Left ventricle myocardium superior (tissue), 1 donor: ENCODE measurements at regions not wholly inside any gene's neighbourhood (a gene's known extent, or its start where the extent isn't known, plus 50 kb on each side); places are given as distances from the start of the nearest gene placed in this dataset.

Experiments
- ATAC-seq: fragments of 200-7000 bp; cut with Tn5 transposase; one replicate; pipeline ENCODE4 v1.9.1; 2020; ENCODE audit warnings: mild to moderate bottlenecking, moderate library complexity
- DNase-seq: peaks from one replicate; pipeline ENCODE4 v3.0.0-alpha.2; 2020
- intact Hi-C: fragments of 100-400 bp; cut with micrococcal nuclease; formaldehyde crosslinking; loops from one replicate; pipeline ENCODE4 v1.11.0; 2022
- donor health status: DM: no; HTN: yes; CAD: no; lungs with severe emphysema.

DNA sequence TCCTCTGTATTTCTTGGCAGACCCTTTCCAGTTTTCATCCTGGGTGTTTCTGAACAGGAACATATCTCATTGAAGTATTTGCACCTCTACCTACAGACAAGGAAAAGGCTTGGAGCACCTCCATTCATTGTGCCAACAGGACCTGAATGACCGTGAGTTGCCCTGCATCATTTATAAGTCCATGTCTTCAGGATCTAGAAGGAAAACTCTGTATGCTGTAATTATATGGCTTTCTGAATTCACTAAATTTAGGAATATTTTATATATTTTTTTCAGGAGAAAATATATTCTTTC lies 402.3 kb upstream of the SLC14A2 start:
- intact Hi-C loops: loop anchor here (10.0 kb wide), 1 partner anchor 538 kb away; no protein-coding TSS in a partner anchor
- DNase-seq (no peak), ATAC-seq (peak; percentile 13)

DNA sequence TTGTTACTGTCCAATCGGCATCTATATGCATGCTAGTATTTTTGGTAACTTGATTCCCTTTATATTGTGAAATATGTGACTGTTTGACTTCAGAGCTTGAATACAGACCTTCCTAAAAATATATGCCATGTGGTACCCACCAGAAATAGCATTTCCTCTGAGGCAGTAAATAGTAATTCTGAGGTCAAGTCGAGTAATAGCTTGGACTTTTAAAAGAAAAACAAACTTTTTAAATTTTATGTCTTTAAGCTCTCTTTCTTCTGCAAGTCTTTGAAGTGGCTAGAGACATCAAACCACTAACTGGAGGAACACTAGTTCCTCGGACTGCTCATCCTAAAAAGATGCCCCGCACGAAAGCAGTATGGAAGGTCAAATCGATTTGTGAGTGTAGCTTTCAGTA lies 396.8 kb upstream of the SLC14A2 start:
- intact Hi-C loops: loop anchor here (10.0 kb wide), 1 partner anchor 544 kb away; no protein-coding TSS in a partner anchor
- ATAC-seq: no peak
- no peak for DNase-seq

DNA sequence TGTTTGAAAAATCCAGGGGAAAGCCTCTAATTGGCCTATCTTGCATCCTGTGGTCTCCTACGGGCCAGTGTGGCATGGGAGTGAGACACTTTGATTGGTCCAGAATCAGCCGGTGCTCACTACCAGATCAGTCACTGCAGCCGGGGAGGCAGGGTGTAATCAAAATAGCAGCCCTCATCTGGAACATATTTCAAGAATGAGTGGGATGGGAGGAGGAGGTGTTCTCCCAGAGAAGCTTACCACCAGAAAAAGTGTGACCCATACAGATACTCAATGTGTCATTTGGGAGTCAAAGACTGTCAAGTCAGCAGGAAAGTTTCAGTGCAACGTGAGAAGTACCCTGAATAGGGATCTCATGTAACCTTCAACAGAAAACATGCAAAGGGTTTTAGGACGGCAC lies 393.9 kb upstream of the SLC14A2 start:
- no peak for ATAC-seq
- intact Hi-C loops: no loop called here
- no peak for DNase-seq

DNA sequence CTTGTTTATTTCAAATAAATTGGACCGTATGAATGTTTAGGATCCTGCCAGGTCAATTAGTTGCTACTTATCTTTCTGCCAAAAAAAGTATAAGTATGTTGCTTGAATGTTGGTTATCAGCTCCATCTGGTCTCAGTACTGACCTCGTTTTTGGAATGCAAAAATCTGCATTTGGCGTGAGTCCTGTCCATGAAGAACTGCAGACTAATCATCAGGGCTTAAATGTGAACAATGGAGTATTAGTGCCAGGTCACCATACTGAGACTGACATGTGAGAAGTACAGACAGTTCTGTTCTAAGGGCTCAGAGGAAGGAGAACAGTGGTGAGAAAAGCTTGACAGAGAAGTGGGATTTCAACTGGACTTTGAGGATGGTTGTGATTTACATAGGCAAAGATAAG lies 393.1 kb upstream of the SLC14A2 start:
- ATAC-seq (peak; percentile 68), DNase-seq (no peak)
- intact Hi-C loops: no loop called here

DNA sequence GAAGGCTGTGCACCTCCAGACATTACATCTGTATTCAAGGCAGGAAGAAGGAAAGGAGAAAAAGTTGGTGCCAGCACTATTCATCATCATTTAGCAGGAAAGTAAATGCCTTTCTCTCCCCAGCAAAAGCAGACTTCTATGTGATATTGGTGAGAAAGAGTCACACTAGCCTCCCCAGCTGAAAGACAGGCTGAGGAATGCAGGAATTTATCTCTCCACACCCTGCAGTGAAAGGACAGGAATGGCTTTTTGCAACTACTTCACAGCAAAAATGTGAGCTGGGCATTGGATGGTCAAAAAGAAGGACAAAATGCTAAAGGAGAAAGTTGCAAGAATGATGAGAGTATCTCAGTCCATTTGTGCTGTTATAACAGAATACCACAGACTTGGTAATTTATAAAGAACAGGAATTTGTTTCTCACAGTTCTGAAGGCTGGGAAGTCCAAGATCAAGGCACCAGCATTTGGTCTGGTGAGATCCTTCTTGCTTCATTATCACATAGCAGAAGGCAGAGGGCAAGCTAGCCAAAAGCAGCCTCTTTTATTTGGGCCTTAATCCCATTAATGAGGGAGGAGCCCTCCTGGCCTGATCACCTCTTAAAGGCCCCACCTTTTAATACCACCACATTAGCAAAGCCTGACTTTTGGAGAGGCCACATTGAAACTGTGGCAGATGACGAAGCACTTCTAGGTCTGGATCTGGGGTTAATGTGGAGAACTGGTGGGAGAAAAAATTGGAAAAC lies 388.1 kb upstream of the SLC14A2 start:
- intact Hi-C loops: no loop called here
- DNase-seq (no peak), ATAC-seq (no peak)

DNA sequence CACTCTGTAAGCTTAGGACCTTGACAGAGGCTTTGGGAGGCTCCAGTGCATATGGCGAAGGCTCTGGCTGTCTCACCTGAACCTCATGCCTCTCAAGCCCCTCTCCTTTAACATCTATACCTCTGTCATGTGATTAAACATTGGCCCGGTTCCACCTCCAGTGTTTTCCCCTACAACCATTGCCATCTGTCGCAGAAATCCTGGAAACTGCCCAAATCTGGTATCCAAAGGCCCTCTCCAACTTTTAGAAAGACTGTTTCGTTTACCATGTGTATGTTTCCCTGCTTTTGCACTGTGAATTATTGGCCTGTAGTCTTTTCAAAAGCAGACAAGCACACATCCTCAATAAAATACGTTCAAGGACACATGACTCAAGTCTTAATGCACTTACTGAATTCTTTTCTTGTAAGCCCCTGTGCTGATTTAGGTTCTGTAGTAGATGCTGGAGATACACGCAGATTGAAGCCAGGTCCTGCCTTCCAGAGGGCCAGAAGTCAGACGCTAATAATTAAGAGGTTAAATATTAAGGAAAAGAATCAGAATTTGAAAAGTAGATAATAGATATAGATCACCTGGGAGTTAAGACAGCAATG lies 386.4 kb upstream of the SLC14A2 start:
- intact Hi-C loops: no loop called here

DNA sequence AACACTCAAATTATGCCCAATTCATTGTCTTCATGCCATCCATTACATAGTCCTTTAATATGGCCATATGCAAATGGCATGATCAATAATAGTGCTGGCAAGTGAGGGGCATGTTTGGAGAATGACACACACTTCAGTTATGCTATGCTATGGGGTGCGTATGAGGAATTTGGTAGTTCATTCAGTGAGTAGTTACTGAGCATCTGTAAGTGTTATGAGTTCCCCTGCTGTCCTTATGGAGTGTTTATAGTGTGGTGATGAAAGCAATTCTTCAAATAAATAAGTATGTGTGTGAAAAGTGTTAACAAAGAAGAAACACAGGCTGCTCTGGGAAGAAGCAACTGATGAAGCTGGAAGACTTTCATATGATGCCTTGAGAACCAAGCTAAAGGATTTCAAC lies 383.7 kb upstream of the SLC14A2 start:
- no peak for ATAC-seq
- DNase-seq: no peak
- intact Hi-C loops: no loop called here

More for the DNA sequence above, 386.4 kb upstream of the SLC14A2 start:
- DNase-seq (no peak), ATAC-seq (no peak)

DNA sequence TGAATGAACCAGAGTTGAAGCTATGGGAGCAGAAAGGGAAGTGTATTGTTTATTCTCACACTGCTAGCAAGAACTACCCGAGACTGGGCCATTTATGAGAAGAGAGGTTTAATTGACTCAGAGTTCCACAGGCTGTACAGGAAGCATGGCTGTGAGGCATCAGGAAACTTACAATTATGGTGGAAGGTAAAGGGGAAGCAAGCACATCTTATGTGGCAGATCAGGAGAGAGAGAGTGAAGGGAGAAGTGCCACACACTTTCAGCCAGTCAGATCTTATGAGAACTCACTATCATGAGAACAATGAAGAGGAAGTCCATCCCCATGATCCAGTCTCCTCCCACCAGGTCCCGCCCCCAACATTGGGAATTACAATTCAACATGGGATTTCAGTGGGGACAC lies 383.2 kb upstream of the SLC14A2 start:
- DNase-seq: no peak
- intact Hi-C loops: no loop called here
- no peak for ATAC-seq

DNA sequence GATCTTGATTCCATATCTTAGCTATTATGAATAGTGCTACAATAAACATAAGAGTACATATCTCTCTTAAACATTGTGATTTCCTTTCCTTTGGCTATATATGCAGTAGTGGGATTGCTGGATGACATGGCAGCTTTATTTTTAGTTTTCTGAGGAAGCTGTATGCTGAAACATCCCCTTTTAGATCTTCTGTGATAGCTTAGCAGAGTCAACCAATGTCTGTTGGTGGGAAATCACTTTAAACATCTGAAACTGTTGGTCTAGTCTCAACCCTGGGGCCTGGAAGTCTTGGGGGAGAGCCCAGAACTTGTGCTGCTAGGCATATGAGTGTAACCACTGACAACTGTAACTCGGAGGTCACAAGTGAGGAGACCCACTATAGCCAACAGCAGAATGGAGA lies 378.6 kb upstream of the SLC14A2 start:
- no peak for ATAC-seq
- intact Hi-C loops: no loop called here
- DNase-seq: no peak

DNA sequence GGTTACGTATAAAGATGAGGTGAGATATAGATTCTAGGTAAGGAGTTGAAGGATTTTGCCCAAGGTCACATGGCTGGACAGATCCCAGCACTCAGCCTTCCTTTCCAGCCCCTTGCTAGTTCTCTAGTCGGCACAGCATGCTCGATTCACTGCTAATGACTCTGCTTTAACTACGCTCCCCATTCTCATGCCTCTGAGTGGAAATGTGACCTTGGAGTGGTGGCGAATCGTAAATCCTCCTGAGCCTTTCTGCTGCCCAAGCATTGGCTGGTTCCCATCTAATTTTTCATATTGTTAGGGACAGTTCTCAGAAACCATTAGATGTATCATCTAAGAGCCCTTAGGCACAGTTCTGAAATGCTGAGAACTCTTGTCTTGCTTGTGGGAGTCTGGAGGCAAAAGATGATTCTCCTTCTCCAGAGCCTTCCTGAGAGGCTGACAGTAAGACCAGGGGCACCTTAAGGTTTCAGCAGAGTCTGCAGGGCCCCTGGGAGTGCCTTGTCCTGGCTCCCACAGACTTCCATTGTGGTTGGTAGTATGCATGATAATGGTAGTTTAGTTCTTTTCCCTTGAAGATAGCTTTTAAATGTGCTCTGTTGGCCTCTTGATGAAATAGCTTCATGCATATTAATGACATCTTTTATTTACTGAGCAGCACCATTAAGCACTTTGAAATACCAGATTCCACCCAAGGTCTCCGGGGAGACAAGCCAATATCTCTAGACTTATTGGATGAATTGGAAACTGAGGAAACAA lies 377.8 kb upstream of the SLC14A2 start:
- intact Hi-C loops: no loop called here
- ATAC-seq (no peak), DNase-seq (no peak)

DNA sequence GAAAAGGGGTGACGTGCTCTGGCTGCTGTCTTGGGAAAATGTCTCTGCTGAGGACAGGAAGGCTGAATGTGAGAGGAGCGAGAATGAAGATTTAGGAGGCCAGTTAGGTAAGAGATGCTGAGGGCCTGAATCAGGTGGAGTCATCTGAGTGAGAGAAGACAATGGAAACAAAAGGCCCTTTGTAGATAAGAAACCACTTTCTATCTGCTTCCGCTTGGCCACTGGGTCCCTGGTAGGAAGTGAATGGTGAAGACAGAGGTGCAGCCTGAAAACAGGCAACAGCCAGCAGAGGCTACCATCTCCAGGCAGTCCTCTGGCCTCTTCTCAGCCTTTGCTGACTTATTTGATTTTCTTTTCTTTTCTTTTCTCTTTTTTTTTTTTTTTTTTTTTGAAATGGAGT lies 374.0 kb upstream of the SLC14A2 start:
- no peak for ATAC-seq
- no peak for DNase-seq
- intact Hi-C loops: no loop called here

DNA sequence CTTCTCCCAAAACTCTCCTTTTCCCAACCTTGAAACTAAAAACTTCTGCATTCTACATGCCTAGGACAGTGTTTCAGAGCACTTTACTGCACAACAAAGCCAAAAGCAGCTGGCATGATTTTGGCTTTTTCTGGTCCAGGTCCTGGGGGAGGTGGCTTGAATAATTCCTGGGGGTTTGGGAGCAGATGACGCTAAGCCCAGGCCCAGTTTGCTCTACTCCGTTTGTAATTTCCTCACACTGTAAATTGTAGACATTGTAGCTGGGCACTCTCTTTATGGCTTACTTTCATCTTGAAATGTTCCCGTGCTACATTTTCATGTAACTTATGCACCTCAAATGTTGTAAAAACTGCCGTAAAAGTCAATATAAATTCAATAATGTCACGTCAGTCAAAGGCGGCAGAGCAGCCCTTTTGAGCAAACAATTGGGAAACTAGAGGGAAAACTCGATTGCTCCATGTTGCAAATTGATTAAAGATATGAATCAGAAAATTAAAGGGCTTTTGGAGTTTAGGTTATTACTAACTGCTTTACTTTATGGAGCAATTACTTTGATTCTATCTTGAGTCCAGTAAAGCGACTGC lies 373.2 kb upstream of the SLC14A2 start:
- no peak for DNase-seq
- intact Hi-C loops: no loop called here
- ATAC-seq: no peak

DNA sequence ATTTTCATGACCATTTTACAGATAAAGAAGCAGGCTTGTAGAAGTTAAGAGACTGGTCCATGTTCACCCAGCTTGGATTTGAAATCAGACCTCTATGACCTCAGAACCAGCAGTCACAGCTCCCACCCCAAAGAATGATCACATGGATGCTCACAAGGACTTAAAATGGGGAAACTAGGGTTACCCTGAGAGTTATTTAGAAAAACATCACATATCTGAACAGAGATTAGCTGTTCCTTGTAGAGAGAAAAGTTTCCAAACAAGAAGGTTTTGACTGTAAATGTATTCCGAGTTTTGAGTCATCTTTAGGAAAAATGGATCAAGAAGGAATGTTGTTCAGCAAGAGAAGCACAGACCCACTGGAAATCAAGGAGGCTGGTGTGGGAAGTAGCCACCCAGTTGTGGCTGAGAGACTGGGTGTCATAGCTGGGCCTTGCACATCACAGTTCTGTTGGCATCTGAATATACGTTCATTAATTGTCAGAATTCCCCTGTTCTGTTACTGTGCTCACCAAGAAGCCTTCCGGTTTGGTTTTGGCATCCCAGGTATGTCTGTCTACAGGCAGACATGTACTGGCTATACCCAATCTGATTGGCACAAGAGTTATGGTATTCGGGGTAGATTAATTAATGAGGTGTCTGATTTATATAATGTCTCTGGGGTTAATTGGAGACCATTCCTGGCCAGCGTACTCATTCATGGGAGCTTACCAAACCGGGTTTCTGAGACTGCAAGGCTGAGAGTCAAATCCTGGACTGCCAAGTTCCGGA lies 371.8 kb upstream of the SLC14A2 start:
- ATAC-seq: no peak
- intact Hi-C loops: no loop called here
- no peak for DNase-seq

DNA sequence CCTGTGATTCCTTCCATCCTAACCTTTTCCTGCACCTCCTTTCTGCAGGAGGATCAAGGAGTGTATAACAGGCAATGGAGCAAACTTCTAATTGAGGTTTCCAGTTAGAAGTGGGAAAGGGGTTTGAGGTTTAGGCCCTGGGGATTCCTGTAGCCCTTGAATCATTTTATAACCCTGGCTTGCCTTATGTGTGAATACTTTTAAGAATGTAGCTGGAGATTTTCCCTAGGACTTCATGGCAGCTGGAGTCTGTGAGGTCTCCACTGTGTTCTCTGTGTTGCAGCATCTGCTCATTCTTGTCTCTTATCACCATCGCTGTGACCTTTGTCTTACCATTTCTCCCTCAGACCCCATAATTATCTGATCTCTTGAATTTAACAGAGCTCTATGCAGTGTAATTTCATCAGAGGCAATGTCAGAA lies 370.2 kb upstream of the SLC14A2 start:
- no peak for DNase-seq
- intact Hi-C loops: no loop called here
- peak; percentile 44 for ATAC-seq

DNA sequence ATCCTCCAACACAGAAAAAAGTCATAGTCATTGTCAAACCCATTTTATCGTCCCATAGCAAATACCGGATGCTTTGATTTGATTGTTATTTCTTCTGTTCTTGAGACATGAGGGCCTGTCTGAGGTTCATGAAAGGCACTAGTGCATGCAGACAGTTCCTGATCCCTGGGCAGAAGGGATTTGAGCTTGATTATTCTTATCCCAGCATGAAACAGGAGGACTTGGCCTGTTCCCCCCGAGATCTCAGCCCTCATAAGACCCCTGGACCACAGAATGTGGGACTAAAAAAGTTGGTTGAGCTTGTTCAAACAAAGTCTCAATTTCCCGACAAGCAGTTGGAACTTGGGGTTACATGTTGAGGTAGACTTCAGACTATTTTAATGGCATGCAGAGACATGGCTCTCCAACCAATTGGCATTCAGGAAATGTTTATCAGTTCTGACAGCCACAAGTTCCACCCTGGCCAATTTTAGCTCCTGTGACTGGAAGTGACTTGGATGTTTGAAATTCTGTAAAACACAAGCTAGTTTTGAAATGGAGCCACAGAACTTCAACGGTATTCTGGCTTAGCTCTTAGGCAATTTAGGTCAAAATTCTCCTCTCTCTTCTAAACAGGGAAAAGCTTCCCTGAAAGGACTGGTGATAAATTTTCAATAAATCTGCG lies 366.9 kb upstream of the SLC14A2 start:
- DNase-seq: no peak
- peak; percentile 87 for ATAC-seq
- intact Hi-C loops: no loop called here

DNA sequence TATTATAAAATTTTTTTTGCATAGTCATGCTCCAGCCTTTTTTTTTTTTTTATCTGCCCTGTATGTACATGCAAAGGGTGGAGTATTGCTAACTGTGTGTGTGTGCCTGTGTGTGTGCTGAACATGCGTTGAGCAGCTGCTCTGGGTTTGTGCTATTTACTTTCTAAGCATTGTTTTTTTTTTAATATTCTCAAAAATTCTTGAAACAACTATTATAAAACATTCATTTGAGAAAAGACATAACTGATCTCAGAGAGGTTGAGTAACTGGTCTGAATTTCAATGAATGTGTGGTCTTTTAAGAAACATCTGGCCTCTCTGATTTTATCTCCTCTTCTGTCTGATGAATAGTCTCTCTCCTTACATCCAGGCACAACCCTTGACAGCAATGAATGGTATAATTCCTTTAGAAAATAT lies 366.0 kb upstream of the SLC14A2 start:
- intact Hi-C loops: no loop called here
- peak; percentile 34 for ATAC-seq
- DNase-seq: no peak

DNA sequence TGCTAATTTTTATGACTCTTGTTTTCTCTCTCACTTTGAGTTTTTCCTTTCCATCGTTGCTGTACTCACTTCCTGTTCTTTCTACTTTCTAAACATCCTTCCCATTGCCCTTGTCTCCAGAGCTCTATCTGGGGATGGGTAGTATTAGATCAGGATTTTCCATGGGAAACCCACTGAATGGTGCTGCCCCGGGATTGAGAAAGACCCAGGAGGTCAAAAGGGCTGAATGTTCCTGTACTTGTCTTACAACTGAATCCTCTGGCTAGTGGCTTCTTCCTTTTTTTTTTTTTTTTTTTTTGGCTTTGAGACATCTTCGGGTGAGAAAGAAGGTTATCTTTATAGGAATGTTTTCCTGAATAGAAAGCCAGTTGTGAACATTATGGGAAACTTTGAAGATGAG lies 364.8 kb upstream of the SLC14A2 start:
- DNase-seq: no peak
- intact Hi-C loops: no loop called here

DNA sequence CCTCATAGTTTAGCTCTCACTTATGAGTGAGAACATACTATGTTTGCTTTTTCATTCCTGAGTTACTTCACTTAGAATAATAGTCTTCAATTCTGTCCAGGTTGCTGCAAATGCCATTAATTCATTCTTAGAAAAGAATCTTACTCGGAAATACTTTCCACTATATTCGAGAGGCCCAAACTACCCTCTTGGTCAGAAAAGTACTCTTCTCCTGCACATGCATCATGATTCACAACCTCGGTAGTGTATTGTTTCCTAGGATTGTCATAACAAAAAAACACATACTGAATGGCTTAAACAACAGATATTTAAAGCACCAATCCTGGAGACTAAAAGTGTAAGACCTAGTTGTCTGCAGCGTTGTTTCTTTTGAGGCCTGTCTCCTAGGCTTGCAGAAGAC lies 364.0 kb upstream of the SLC14A2 start:
- intact Hi-C loops: no loop called here
- ATAC-seq (no peak), DNase-seq (no peak)

More for the DNA sequence above, 364.8 kb upstream of the SLC14A2 start:
- no peak for ATAC-seq

DNA sequence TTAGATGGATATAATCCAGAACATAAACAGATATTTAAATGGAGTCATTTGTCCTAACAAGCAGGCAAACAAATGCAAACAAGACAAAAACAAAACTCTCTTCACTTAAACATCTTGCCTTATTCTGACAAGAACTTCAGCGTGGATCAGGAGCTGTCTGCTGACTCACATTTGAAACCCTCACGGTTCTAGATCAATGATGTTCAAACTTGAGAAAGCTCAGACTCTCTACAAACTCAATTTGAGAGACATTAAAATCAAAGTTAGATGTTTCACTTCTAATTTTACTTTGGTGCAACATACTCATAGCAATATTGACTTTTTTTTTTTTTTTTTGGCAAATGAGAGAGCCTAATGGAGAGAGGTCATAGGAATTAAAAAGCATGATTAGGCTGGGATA lies 362.8 kb upstream of the SLC14A2 start:
- intact Hi-C loops: no loop called here
- ATAC-seq: no peak
- no peak for DNase-seq
